ENCODE measurements at regions not wholly inside any gene's neighbourhood (a gene's known extent, or its start where the extent isn't known, plus 50 kb on each side); places are given as distances from the start of the nearest gene placed in this dataset.

GRCh38 chr9:113646946-113647914 is 183.7 kb downstream of the RGS3 start:
- ATAC-seq (no peak), DNase-seq (no peak)
- Mint-ChIP-seq H3K36me3 (ENCODE audit: low read depth) (no peaks in the 10 kb centered on the region), H3K9me3 (ENCODE audit: low read depth) (no peaks in the 10 kb centered on the region), H3K4me3 (no peak overlapping the region), H3K4me1 (peaks cover 3% of the 10 kb centered on the region), H3K27ac (no peak overlapping the region), H3K27me3 (peaks cover 10% of the 10 kb centered on the region)
- POLR2A ChIA-PET: no interaction called here
- CTCF ChIA-PET: interaction anchor here (0.8 to 1.0 kb wide), 4 partner anchors 10 to 85 kb away, joined by 3 to 4 read pairs (median 4); no protein-coding TSS in a partner anchor
- intact Hi-C loops (cut with DNase I, micrococcal nuclease): no loop called here

- no peak for DNase-seq
- Mint-ChIP-seq H3K4me3 (no peak overlapping the region), H3K4me1 (peaks cover 3% of the 10 kb centered on the region), H3K36me3 (ENCODE audit: low read depth) (no peaks in the 10 kb centered on the region), H3K27ac (no peak overlapping the region), H3K9me3 (ENCODE audit: low read depth) (no peaks in the 10 kb centered on the region), H3K27me3 (peaks cover 7% of the 10 kb centered on the region)
- ATAC-seq: no peak
- intact Hi-C loops (cut with DNase I, micrococcal nuclease): no loop called here
- POLR2A ChIA-PET: no interaction called here
- CTCF ChIA-PET: interaction anchor here (0.6 to 1.0 kb wide), 6 partner anchors 9 to 86 kb away, joined by 3 to 4 read pairs (median 3); no protein-coding TSS in a partner anchor
Measured at GRCh38 chr9:113648048-113648447, 184.5 kb downstream of the RGS3 start.

GRCh38 chr9:113648586-113648985 is 185.1 kb downstream of the RGS3 start:
- Mint-ChIP-seq H3K4me1 (peaks cover 3% of the 10 kb centered on the region), H3K4me3 (no peak overlapping the region), H3K27me3 (peaks cover 5% of the 10 kb centered on the region), H3K36me3 (ENCODE audit: low read depth) (no peaks in the 10 kb centered on the region), H3K27ac (no peak overlapping the region), H3K9me3 (ENCODE audit: low read depth) (no peaks in the 10 kb centered on the region)
- CTCF ChIA-PET: interaction anchor here (0.6 to 0.9 kb wide), 4 partner anchors 10 to 203 kb away, joined by 3 read pairs; no protein-coding TSS in a partner anchor
- ATAC-seq (no peak), DNase-seq (no peak)
- intact Hi-C loops (cut with DNase I, micrococcal nuclease): no loop called here
- POLR2A ChIA-PET: no interaction called here

- intact Hi-C loops (cut with DNase I, micrococcal nuclease): no loop called here
- ATAC-seq (no peak), DNase-seq (no peak)
- ChIA-PET POLR2A (no interaction called here), CTCF (interaction anchor here (1.3 to 10.6 kb wide), 2 partner anchors 9 to 63 kb away, joined by 6 to 502 read pairs; no protein-coding TSS in a partner anchor)
- H3K27ac Mint-ChIP-seq: no peak overlapping the region
- no peaks in the 10 kb centered on the region for H3K9me3 Mint-ChIP-seq (ENCODE audit: low read depth)
- H3K36me3 Mint-ChIP-seq (ENCODE audit: low read depth): no peaks in the 10 kb centered on the region
- H3K4me1 Mint-ChIP-seq: peaks cover 3% of the 10 kb centered on the region
- no peak overlapping the region for H3K4me3 Mint-ChIP-seq
- H3K27me3 Mint-ChIP-seq: peaks cover 5% of the 10 kb centered on the region
Measured at GRCh38 chr9:113649054-113649453, 185.5 kb downstream of the RGS3 start.

GRCh38 chr9:113649855-113650206 is 186.3 kb downstream of the RGS3 start:
- peaks cover 2% of the 10 kb centered on the region for H3K27me3 Mint-ChIP-seq
- intact Hi-C loops (cut with DNase I, micrococcal nuclease): no loop called here
- ATAC-seq (no peak), DNase-seq (no peak)
- no peak overlapping the region for H3K4me3 Mint-ChIP-seq
- peaks cover 3% of the 10 kb centered on the region for H3K4me1 Mint-ChIP-seq
- ChIA-PET POLR2A (no interaction called here), CTCF (interaction anchor here (0.8 to 10.6 kb wide), 3 partner anchors 8 to 64 kb away, joined by 3 to 502 read pairs (median 6); no protein-coding TSS in a partner anchor)
- H3K27ac Mint-ChIP-seq: no peak overlapping the region
- H3K9me3 Mint-ChIP-seq (ENCODE audit: low read depth): no peaks in the 10 kb centered on the region
- H3K36me3 Mint-ChIP-seq (ENCODE audit: low read depth): no peaks in the 10 kb centered on the region

- Mint-ChIP-seq H3K27me3 (peaks cover 2% of the 10 kb centered on the region), H3K4me3 (no peak overlapping the region), H3K36me3 (ENCODE audit: low read depth) (no peaks in the 10 kb centered on the region), H3K27ac (no peak overlapping the region), H3K4me1 (peaks cover 9% of the 10 kb centered on the region), H3K9me3 (ENCODE audit: low read depth) (no peaks in the 10 kb centered on the region)
- ATAC-seq: no peak
- CTCF ChIA-PET: interaction anchor here (0.6 to 10.6 kb wide), 7 partner anchors 7 to 640 kb away, joined by 3 to 502 read pairs (median 3); no protein-coding TSS in a partner anchor
- intact Hi-C loops (cut with DNase I, micrococcal nuclease): no loop called here
- no peak for DNase-seq
- POLR2A ChIA-PET: no interaction called here
Measured at GRCh38 chr9:113650207-113651131, 186.9 kb downstream of the RGS3 start.

- CTCF ChIA-PET: interaction anchor here (10.6 kb wide), 1 partner anchor 66 kb away, joined by 502 read pairs; no protein-coding TSS in a partner anchor
- ATAC-seq (no peak), DNase-seq (no peak)
- H3K36me3 Mint-ChIP-seq (ENCODE audit: low read depth): no peaks in the 10 kb centered on the region
- H3K4me3 Mint-ChIP-seq: no peak overlapping the region
- H3K27me3 Mint-ChIP-seq: peaks cover 2% of the 10 kb centered on the region
- peaks cover 9% of the 10 kb centered on the region for H3K4me1 Mint-ChIP-seq
- no peaks in the 10 kb centered on the region for H3K9me3 Mint-ChIP-seq (ENCODE audit: low read depth)
- no peak overlapping the region for H3K27ac Mint-ChIP-seq
- POLR2A ChIA-PET: no interaction called here
- intact Hi-C loops (cut with DNase I, micrococcal nuclease): no loop called here
Measured at GRCh38 chr9:113651896-113652295, 188.4 kb downstream of the RGS3 start.

GRCh38 chr9:113652355-113653152 is 189.0 kb downstream of the RGS3 start:
- Mint-ChIP-seq H3K36me3 (ENCODE audit: low read depth) (no peaks in the 10 kb centered on the region), H3K4me1 (peaks cover 9% of the 10 kb centered on the region), H3K4me3 (no peak overlapping the region), H3K9me3 (ENCODE audit: low read depth) (no peaks in the 10 kb centered on the region), H3K27ac (no peak overlapping the region), H3K27me3 (no peaks in the 10 kb centered on the region)
- intact Hi-C loops (cut with DNase I, micrococcal nuclease): no loop called here
- ATAC-seq (no peak), DNase-seq (no peak)
- ChIA-PET POLR2A (no interaction called here), CTCF (interaction anchor here (0.6 to 10.6 kb wide), 3 partner anchors 67 to 610 kb away, joined by 3 to 502 read pairs (median 4); no protein-coding TSS in a partner anchor)

- intact Hi-C loops (cut with DNase I, micrococcal nuclease): loop anchor here in 1 of 2 experiments (2.0 kb wide), 1 partner anchor 31 kb away; no protein-coding TSS in a partner anchor
- DNase-seq (no peak), ATAC-seq (no peak)
- Mint-ChIP-seq H3K36me3 (ENCODE audit: low read depth) (no peaks in the 10 kb centered on the region), H3K9me3 (ENCODE audit: low read depth) (no peaks in the 10 kb centered on the region), H3K4me1 (peaks cover 9% of the 10 kb centered on the region), H3K4me3 (no peak overlapping the region), H3K27ac (no peak overlapping the region), H3K27me3 (no peaks in the 10 kb centered on the region)
- ChIA-PET CTCF (interaction anchor here (0.6 to 10.6 kb wide), 24 partner anchors 10 to 508 kb away, joined by 3 to 502 read pairs (median 4); no protein-coding TSS in a partner anchor), POLR2A (interaction anchor here (1.4 kb wide), 1 partner anchor 31 kb away, joined by 5 read pairs; no protein-coding TSS in a partner anchor)
Measured at GRCh38 chr9:113653746-113654604, 190.4 kb downstream of the RGS3 start.

Measured in activated CD4-positive, alpha-beta T cell treated with anti-CD3 and anti-CD28 coated beads for 36 hours (primary cell).